GM13977 (cell line): ENCODE measurements at regions not wholly inside any gene's neighbourhood (a gene's known extent, or its start where the extent isn't known, plus 50 kb on each side); places are given as distances from the start of the nearest gene placed in this dataset.

Experiments used
- DNase-seq: peaks from one replicate; pipeline ENCODE4 v3.0.0; 2012; ENCODE audit warnings: low spot score
- in situ Hi-C: fragments of 300-500 bp; cut with MboI; formaldehyde crosslinking; loops from one replicate; pipeline ENCODE4 v1.12.0; 2022; ENCODE audit warnings: low sequenced_read_pairs, low pct_unique_long_range_greater_than_20kb, mixed read lengths, inconsistent platforms; ENCODE audit not compliant: unreplicated experiment
- TF ChIP-seq, protein P1 (sequence below): IDR thresholded peaks from 2 replicates; pipeline ENCODE4 v1.5.1; 2012; ENCODE audit warnings: mild to moderate bottlenecking, control low read depth; ENCODE audit not compliant: insufficient read depth; ENCODE audit errors: extremely low read depth, missing control alignments

DNA sequence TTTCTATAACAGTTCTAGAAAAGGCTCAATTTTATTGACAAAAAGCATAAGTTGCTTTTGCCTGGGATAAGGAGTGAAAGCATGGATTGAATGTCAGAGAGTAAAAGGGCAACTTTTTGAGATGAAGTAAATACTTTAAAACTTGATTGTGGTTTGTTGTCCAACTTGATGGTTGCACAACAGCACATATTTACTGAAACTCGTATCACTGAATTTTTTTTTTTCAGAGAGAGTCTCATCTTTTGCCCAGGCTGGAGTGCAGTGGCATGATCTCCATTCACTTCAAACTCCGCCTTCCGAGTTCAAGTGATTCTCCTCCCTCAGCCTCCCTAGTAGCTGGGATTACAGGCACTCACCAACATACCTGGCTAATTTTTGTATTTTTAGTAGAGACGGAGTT is 856.8 kb downstream of the SH3BGRL start:
- TF ChIP-seq, protein P1, sequence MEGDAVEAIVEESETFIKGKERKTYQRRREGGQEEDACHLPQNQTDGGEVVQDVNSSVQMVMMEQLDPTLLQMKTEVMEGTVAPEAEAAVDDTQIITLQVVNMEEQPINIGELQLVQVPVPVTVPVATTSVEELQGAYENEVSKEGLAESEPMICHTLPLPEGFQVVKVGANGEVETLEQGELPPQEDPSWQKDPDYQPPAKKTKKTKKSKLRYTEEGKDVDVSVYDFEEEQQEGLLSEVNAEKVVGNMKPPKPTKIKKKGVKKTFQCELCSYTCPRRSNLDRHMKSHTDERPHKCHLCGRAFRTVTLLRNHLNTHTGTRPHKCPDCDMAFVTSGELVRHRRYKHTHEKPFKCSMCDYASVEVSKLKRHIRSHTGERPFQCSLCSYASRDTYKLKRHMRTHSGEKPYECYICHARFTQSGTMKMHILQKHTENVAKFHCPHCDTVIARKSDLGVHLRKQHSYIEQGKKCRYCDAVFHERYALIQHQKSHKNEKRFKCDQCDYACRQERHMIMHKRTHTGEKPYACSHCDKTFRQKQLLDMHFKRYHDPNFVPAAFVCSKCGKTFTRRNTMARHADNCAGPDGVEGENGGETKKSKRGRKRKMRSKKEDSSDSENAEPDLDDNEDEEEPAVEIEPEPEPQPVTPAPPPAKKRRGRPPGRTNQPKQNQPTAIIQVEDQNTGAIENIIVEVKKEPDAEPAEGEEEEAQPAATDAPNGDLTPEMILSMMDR, result no peak
- in situ Hi-C loops, result no loop called here
- DNase-seq, result no peak

- in situ Hi-C loops, result no loop called here
- no peak for DNase-seq
- TF ChIP-seq, protein P1, result no peak
Observed at GRCh38 chrX:82070948-82071347, 869.0 kb downstream of the SH3BGRL start.

DNA sequence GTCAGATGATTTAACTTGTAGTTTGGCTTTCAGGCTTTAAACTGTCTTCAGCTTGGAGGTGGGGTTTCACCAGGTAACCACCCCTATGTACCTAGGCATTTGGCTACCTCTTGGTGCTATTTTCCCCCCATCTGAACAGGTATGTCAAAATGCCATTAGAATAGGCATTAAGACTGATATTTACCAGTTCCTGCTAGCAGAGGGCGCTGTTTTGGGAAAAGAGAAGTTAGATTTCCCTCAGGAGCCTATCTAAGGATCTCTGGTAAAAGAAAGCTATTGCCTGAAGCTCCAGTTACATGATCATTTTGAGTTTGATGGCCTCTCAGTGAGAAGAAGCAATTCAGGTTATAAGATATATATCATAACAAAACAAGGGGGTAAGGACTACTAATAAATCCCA is 879.1 kb downstream of the SH3BGRL start:
- no peak for DNase-seq
- in situ Hi-C loops, result no loop called here
- TF ChIP-seq, protein P1, result no peak

- no peak for DNase-seq
- TF ChIP-seq, protein P1, result no peak
- in situ Hi-C loops, result no loop called here
Observed at GRCh38 chrX:82087699-82088098, 885.8 kb downstream of the SH3BGRL start.

GRCh38 chrX:82092307-82092706 is 890.4 kb downstream of the SH3BGRL start:
- TF ChIP-seq, protein P1, result no peak
- in situ Hi-C loops, result no loop called here

GRCh38 chrX:82125103-82125502 is 923.2 kb downstream of the SH3BGRL start:
- TF ChIP-seq, protein P1, result no peak
- in situ Hi-C loops, result no loop called here
- no peak for DNase-seq

More at GRCh38 chrX:82092307-82092706, 890.4 kb downstream of the SH3BGRL start:
- no peak for DNase-seq
